GM23338 (cell line): ENCODE measurements at regions not wholly inside any gene's neighbourhood (a gene's known extent, or its start where the extent isn't known, plus 50 kb on each side); places are given as distances from the start of the nearest gene placed in this dataset.

ENCODE experiments used
- ATAC-seq: fragments of 200-7000 bp; cut with Tn5 transposase; 3 replicates; pipeline ENCODE4 v1.9.1; 2020
- DNase-seq: peaks from one replicate; pipeline ENCODE4 v3.0.0-alpha.2; 2015; ENCODE audit warnings: low spot score
- H2AFZ ChIP-seq: fragments of 200-600 bp; sonication (generic); 2 replicates; pipeline ENCODE4 v1.8.0; 2016; ENCODE audit warnings: antibody characterized with exemption, mild to moderate bottlenecking, moderate library complexity
- H3F3A ChIP-seq: fragments of 200-600 bp; sonication (generic); replicated peaks from 2 replicates; pipeline ENCODE4 v1.8.0; 2017; ENCODE audit warnings: antibody characterized with exemption, mixed run types, low read depth
- H3K27ac ChIP-seq: fragments of 200-600 bp; sonication (generic); 2 replicates; pipeline ENCODE4 v1.6.1; 2016; ENCODE audit warnings: low read depth
- H3K27me3 ChIP-seq: fragments of 200-600 bp; sonication (generic); 2 replicates; pipeline ENCODE4 v1.8.0; 2016; ENCODE audit warnings: mild to moderate bottlenecking, mixed run types, moderate library complexity; ENCODE audit not compliant: insufficient read depth
- H3K36me3 ChIP-seq: fragments of 200-600 bp; sonication (generic); 2 replicates; pipeline ENCODE4 v1.8.0; 2016; ENCODE audit warnings: mild to moderate bottlenecking; ENCODE audit not compliant: insufficient read depth
- H3K4me1 ChIP-seq: fragments of 200-600 bp; sonication (generic); 2 replicates; pipeline ENCODE4 v1.8.0; 2016; ENCODE audit warnings: mild to moderate bottlenecking, moderate library complexity; ENCODE audit not compliant: insufficient read depth
- H3K4me2 ChIP-seq: fragments of 200-600 bp; sonication (generic); 2 replicates; pipeline ENCODE4 v1.7.1; 2017; ENCODE audit warnings: mixed run types
- H3K4me3 ChIP-seq: fragments of 200-600 bp; sonication (generic); 2 replicates; pipeline ENCODE4 v1.6.1; 2016; ENCODE audit warnings: mixed run types
- H3K79me2 ChIP-seq: fragments of 200-600 bp; sonication (generic); replicated peaks from 2 replicates; pipeline ENCODE4 v1.8.0; 2017; ENCODE audit warnings: mild to moderate bottlenecking; ENCODE audit not compliant: insufficient read depth
- H3K9me2 ChIP-seq: fragments of 200-600 bp; sonication (generic); 2 replicates; pipeline ENCODE4 v1.8.0; 2017; ENCODE audit not compliant: insufficient read depth
- H4K20me1 ChIP-seq: fragments of 200-600 bp; sonication (generic); replicated peaks from 2 replicates; pipeline ENCODE4 v1.8.0; 2017; ENCODE audit warnings: mild to moderate bottlenecking; ENCODE audit not compliant: insufficient read depth
- H3K27ac Mint-ChIP-seq: 2 replicates; pipeline ENCODE4 v1.8.0; 2020; ENCODE audit warnings: inconsistent platforms, mild to moderate bottlenecking, moderate library complexity, mixed read lengths
- H3K27me3 Mint-ChIP-seq: 3 replicates; pipeline ENCODE4 v1.8.0; 2022; ENCODE audit warnings: low read depth, mild to moderate bottlenecking, moderate library complexity, mixed read lengths, inconsistent platforms; ENCODE audit not compliant: insufficient read depth, poor library complexity
- H3K36me3 Mint-ChIP-seq: 3 replicates; pipeline ENCODE4 v1.8.0; 2021; ENCODE audit warnings: low read depth, mild to moderate bottlenecking, inconsistent platforms, moderate library complexity, mixed read lengths
- H3K4me1 Mint-ChIP-seq: 3 replicates; pipeline ENCODE4 v1.8.0; 2020; ENCODE audit warnings: mild to moderate bottlenecking, inconsistent platforms, mixed read lengths
- H3K4me3 Mint-ChIP-seq: 3 replicates; pipeline ENCODE4 v1.8.0; 2021; ENCODE audit warnings: moderate library complexity, mild to moderate bottlenecking, inconsistent platforms, mixed read lengths
- H3K9me3 Mint-ChIP-seq: 3 replicates; pipeline ENCODE4 v1.8.0; 2020; ENCODE audit warnings: moderate library complexity, mild to moderate bottlenecking, inconsistent platforms, mixed read lengths
- CREB1 ChIP-seq: fragments of 250-450 bp; sonication (Bioruptor Pico); IDR thresholded peaks from 2 replicates; pipeline ENCODE4 v1.5.0; 2020; ENCODE audit warnings: low read depth, mild to moderate bottlenecking, moderate library complexity
- CTCF ChIP-seq, 2 experiments: fragments of 200-600 bp in 1 of 2; sonication (generic) in 1 of 2; conservative IDR thresholded peaks; 2 replicates each; pipeline versions ENCODE4 v1.5.1 to v1.6.1; 2016 to 2017; ENCODE audit warnings: antibody characterized with exemption in 2 of 2, low read depth in 2 of 2, mild to moderate bottlenecking in 2 of 2, moderate library complexity in 1 of 2
- ETS1 ChIP-seq: IDR thresholded peaks from 2 replicates; pipeline ENCODE4 v1.6.1; 2016; ENCODE audit warnings: antibody characterized with exemption
- EZH2 ChIP-seq: fragments of 200-600 bp; sonication (generic); IDR thresholded peaks from one replicate; pipeline ENCODE4 v1.8.0; 2017; ENCODE audit warnings: antibody characterized with exemption, mild to moderate bottlenecking, low read depth; ENCODE audit not compliant: unreplicated experiment
- REST ChIP-seq: IDR thresholded peaks from one replicate; pipeline ENCODE4 v1.6.1; 2018; ENCODE audit warnings: antibody characterized with exemption; ENCODE audit not compliant: unreplicated experiment
- ZNF331 ChIP-seq: fragments of 250-450 bp; sonication (Bioruptor Pico); IDR thresholded peaks from 2 replicates; pipeline ENCODE4 v1.5.0; 2020; ENCODE audit warnings: low read depth, mild to moderate bottlenecking, moderate library complexity

GRCh38 chr14:27995691-27996090, 770.9 kb upstream of the FOXG1 start (continued):
- TF ChIP-seq CREB1 (CRISPR knock-in tag) (no peak), EZH2 (no peak)

- Mint-ChIP-seq H3K36me3 (no peaks in the 10 kb centered on the region), H3K27me3 (peaks cover 2% of the 10 kb centered on the region), H3K9me3 (no peaks in the 10 kb centered on the region; the same call in 2 of the 3 replicates), H3K4me1 (no peaks in the 10 kb centered on the region), H3K4me3 (no peak overlapping the region), H3K27ac (no peak overlapping the region)
- Histone ChIP-seq H3K27me3 (no peaks in the 10 kb centered on the region), H4K20me1 (no peaks in the 10 kb centered on the region), H2AFZ (no peak overlapping the region), H3K9me2 (peaks cover 13% of the 10 kb centered on the region; the same call in 1 of the 2 replicates), H3K79me2 (no peaks in the 10 kb centered on the region), H3K27ac (no peak overlapping the region), H3K4me3 (no peak overlapping the region), H3K36me3 (no peaks in the 10 kb centered on the region), H3K4me1 (no peaks in the 10 kb centered on the region), H3F3A (no peaks in the 10 kb centered on the region), H3K4me2 (no peak overlapping the region)
- ATAC-seq, result peak; percentile 66
- no peak for TF ChIP-seq REST
- TF ChIP-seq CTCF (conservative IDR thresholded peaks at IDR 0.05; ENCODE audit: low read depth in 2 of 2), result peak; percentile 11 to 23; a peak in 1 of 4 replicates
- peak; percentile 17 for DNase-seq
Observed at GRCh38 chr14:28001002-28001401, 765.6 kb upstream of the FOXG1 start.

- ATAC-seq, result peak; percentile 90
- no peak overlapping the region for H3K4me2 ChIP-seq
- Mint-ChIP-seq H3K27me3 (no peaks in the 10 kb centered on the region), H3K36me3 (no peaks in the 10 kb centered on the region), H3K27ac (no peak overlapping the region; the same call in 1 of the 2 replicates), H3K4me1 (no peaks in the 10 kb centered on the region), H3K9me3 (no peaks in the 10 kb centered on the region; the same call in 2 of the 3 replicates), H3K4me3 (no peak overlapping the region)
- H2AFZ ChIP-seq, result peak overlapping the region; percentile 90
- H3K27me3 ChIP-seq, result no peaks in the 10 kb centered on the region
- no peaks in the 10 kb centered on the region for H4K20me1 ChIP-seq
- no peak overlapping the region for H3K4me3 ChIP-seq
- H3K4me1 ChIP-seq, result no peaks in the 10 kb centered on the region
- TF ChIP-seq CTCF (conservative IDR thresholded peaks at IDR 0.05; ENCODE audit: low read depth in 2 of 2) (peak; percentile 35 to 43; a peak in 3 of 4 replicates), ZNF331 (CRISPR knock-in tag) (peak; percentile 49; the same call in 1 of the 2 replicates), ETS1 (no peak)
- H3K27ac ChIP-seq, result no peak overlapping the region
- no peaks in the 10 kb centered on the region for H3K9me2 ChIP-seq
- no peaks in the 10 kb centered on the region for H3F3A ChIP-seq
- H3K36me3 ChIP-seq, result no peaks in the 10 kb centered on the region
- peak; percentile 40 for DNase-seq
- no peaks in the 10 kb centered on the region for H3K79me2 ChIP-seq
Observed at GRCh38 chr14:28012629-28013415, 753.8 kb upstream of the FOXG1 start.
